Brain microvascular endothelial cell (primary cell): ENCODE measurements at regions not wholly inside any gene's neighbourhood (a gene's known extent, or its start where the extent isn't known, plus 50 kb on each side); places are given as distances from the start of the nearest gene placed in this dataset.

Source experiments
- DNase-seq: peaks from one replicate; pipeline ENCODE4 v3.0.0-alpha.2; 2020
- H3K27ac ChIP-seq: fragments of 250-450 bp; sonication (Bioruptor Pico); 2 replicates; pipeline ENCODE4 v1.5.1; 2020; ENCODE audit warnings: mild to moderate bottlenecking, moderate library complexity
- H3K27me3 ChIP-seq: fragments of 250-450 bp; sonication (Bioruptor Pico); replicated peaks from 2 replicates; pipeline ENCODE4 v1.5.1; 2020; ENCODE audit warnings: mild to moderate bottlenecking
- H3K36me3 ChIP-seq: fragments of 250-450 bp; sonication (Bioruptor Pico); replicated peaks from 2 replicates; pipeline ENCODE4 v1.5.1; 2020; ENCODE audit warnings: mild to moderate bottlenecking
- H3K4me3 ChIP-seq: 2 replicates; pipeline ENCODE4 v1.5.1; 2011; ENCODE audit warnings: low read depth, mild to moderate bottlenecking, control low read depth, low read length, moderate library complexity
- in situ Hi-C: cut with HindIII; loops from 2 replicates; pipeline ENCODE4 v1.10.0; 2017; ENCODE audit warnings: low sequenced_read_pairs, low pct_ligation_motif_present
- TF ChIP-seq, protein P1 (sequence below): IDR thresholded peaks from 2 replicates; pipeline ENCODE4 v1.5.1; 2011; ENCODE audit warnings: low read depth, mild to moderate bottlenecking, moderate library complexity, low read length, control low read depth, inconsistent platforms; ENCODE audit errors: missing control alignments

DNA sequence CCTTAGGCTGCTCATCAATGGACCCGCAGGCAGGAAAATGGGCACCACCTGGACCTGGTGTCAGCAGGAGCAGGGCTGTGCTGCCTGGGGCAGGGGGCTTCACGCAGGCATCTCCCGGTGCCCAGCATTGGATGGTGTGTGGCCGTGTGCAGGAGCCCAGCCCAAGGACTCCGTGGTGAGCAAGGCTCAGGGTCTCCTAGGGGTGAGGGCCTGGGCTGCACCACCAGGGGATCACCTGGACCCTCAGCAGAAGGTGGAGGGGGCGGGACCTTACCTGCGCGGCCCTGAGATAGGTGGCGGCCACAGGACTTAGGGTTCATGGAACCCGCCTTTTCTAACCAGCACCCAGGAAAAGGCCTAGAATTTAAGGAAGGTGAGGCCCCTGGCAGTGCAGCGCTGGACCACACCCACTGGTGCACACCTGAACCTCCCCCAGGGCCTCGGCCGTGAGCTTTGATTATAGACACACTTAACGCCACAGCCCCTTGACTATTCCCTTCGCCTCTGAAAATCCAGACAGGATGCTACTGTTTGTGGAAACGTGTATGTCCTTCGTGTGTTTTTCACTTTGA, 89.0 kb downstream of the TMEM18 start:
- Histone ChIP-seq H3K27me3 (no peaks in the 10 kb centered on the region), H3K4me3 (no peak overlapping the region), H3K27ac (no peak overlapping the region), H3K36me3 (no peaks in the 10 kb centered on the region)
- in situ Hi-C loops: no loop called here
- DNase-seq: no peak
- TF ChIP-seq, protein P1, sequence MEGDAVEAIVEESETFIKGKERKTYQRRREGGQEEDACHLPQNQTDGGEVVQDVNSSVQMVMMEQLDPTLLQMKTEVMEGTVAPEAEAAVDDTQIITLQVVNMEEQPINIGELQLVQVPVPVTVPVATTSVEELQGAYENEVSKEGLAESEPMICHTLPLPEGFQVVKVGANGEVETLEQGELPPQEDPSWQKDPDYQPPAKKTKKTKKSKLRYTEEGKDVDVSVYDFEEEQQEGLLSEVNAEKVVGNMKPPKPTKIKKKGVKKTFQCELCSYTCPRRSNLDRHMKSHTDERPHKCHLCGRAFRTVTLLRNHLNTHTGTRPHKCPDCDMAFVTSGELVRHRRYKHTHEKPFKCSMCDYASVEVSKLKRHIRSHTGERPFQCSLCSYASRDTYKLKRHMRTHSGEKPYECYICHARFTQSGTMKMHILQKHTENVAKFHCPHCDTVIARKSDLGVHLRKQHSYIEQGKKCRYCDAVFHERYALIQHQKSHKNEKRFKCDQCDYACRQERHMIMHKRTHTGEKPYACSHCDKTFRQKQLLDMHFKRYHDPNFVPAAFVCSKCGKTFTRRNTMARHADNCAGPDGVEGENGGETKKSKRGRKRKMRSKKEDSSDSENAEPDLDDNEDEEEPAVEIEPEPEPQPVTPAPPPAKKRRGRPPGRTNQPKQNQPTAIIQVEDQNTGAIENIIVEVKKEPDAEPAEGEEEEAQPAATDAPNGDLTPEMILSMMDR: no peak

DNA sequence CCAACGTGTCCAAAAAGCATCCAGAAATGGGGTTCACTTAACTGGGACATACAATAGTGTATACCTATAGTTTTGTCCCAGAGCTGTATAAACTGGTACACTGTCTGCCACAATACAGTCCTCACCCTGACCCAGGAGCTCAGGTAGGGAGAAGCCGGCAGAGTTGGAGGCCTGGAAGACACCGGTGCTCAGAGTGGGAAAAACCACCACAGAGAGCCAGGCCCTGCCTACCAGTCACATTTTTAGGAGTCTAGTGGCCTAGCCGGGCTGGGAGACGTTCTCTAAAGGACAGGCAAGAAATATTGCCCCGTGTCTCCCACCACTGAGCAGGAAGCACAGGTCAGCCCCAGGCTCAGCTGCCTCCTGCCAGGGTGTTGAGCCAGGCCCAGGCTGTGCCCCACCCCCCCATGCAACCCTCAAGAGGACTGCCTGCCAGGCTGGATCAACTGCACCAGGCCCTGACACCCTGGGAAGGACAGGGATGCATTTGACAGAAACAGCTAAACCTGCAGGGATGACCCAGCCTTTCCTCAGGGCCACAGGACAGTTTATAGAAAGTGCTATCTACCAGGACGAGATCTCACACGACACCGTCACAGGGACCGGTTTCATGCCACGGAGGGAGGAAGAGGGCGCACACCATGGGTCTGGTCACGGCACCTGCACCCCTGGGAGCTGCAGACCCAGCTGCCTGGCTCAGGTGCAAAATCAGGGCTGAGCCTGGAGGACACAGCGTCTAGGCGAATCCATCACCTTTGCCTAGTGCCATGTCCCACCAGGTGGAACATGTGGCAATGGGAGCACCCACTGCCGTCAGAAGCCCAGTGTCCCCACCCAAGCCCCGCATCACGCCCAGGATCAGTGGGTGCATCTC, 89.9 kb downstream of the TMEM18 start:
- no peak for DNase-seq
- TF ChIP-seq, protein P1: no peak
- in situ Hi-C loops: no loop called here
- Histone ChIP-seq H3K27me3 (no peaks in the 10 kb centered on the region), H3K36me3 (no peaks in the 10 kb centered on the region), H3K27ac (no peak overlapping the region), H3K4me3 (no peak overlapping the region)

DNA sequence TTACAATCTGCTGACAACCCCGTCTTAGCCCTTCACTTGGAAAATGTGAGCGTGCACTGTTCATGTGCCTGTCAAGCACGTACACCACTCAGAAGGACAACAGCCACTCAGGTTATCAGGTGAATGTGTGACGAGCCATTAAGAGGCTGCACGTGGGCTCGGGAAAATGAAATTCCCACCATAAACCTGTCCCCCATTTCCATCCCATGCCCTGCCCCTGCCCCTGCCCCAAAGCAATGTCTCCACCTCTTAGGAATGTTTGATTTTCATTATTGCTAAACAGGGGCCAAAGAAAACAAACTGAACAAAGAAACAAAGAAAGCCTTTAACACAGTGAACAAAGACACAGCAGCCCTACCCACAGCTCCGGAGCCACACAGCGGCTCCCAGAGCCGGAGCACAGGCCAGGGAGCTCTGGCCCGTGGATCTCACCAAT, 90.5 kb downstream of the TMEM18 start:
- H3K36me3 ChIP-seq: no peaks in the 10 kb centered on the region
- in situ Hi-C loops: no loop called here
- H3K4me3 ChIP-seq: no peak overlapping the region

DNA sequence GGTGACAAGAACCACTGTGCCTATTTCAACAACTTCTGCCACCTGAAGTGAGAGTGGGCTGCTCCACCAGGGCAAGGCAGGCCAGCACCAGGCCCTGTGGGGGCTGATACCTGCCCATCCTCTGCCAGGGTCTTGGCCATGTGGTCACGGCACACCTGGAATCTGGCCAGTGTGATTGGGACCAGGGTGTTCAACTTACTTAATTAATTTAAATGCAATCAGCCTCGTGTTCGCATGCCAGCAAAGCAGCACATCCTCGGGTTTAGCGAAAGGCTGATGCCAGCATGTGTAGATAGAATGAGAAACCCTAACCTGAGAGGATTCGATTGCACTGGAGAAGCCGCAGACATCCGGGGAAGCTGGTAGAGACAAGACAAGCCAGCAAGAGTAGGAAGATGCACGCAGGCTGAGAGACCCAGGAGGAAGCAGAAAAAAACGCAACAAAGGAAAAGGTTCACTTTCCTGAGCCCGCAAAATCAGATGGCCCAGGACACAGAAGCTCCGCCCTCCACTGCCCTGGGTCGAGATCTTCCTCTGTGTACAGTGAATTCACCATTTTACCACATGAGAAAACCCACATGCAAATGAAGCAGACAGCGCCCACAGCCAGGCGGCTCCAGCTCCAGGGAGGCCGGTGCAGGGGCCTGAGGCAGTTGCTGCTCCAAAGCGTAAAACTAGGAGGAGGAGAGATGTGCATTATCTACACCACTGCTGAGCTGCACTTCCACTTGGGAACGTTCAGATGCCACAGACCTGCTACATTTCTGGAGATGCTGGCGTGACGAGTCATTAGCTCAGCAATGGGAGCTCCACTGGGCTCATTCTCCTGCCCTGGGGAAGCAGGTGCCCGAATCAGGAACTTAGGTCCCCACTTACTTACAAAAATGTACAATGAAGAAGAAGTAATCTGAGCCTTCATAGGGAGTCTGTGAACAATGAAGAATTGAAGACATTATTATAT, 92.1 kb downstream of the TMEM18 start:
- TF ChIP-seq, protein P1: no peak
- no peaks in the 10 kb centered on the region for H3K27me3 ChIP-seq
- no peak overlapping the region for H3K4me3 ChIP-seq
- no peak for DNase-seq
- no peak overlapping the region for H3K27ac ChIP-seq
- in situ Hi-C loops: no loop called here
- H3K36me3 ChIP-seq: no peaks in the 10 kb centered on the region

More for the DNA sequence above, 90.5 kb downstream of the TMEM18 start:
- TF ChIP-seq, protein P1: no peak
- no peak overlapping the region for H3K27ac ChIP-seq
- DNase-seq: no peak
- no peaks in the 10 kb centered on the region for H3K27me3 ChIP-seq

DNA sequence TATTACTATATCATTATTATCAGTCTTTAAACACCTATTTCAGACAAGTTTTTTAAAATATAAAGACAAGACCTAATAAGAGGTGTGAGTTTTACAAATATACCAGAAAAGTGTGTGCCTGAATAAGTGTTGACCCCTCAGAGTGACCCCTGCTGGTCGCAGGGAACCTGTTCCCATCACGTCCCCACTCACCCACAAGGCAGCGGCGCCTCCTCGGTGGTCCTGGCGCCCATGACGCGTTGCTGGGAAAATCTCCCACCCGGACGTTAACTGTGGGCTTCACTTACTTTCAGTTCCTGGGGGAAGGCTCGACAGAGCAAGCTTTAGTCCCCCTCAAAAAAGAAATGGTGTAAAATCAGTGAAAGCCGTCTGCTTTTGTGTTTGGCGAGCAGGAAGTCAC, 93.5 kb downstream of the TMEM18 start:
- Histone ChIP-seq H3K4me3 (no peak overlapping the region), H3K27me3 (no peaks in the 10 kb centered on the region), H3K36me3 (no peaks in the 10 kb centered on the region), H3K27ac (no peak overlapping the region)
- TF ChIP-seq, protein P1: no peak
- in situ Hi-C loops: no loop called here
- DNase-seq: no peak
